ENCODE measurements at regions not wholly inside any gene's neighbourhood (a gene's known extent, or its start where the extent isn't known, plus 50 kb on each side); places are given as distances from the start of the nearest gene placed in this dataset.

- Mint-ChIP-seq H3K9me3 (no peaks in the 10 kb centered on the region), H3K27me3 (ENCODE audit: low read depth) (no peaks in the 10 kb centered on the region), H3K4me1 (ENCODE audit: low read depth) (peaks cover 21% of the 10 kb centered on the region), H3K4me3 (no peak overlapping the region), H3K27ac (no peak overlapping the region), H3K36me3 (ENCODE audit: insufficient read depth in 2 of 2) (no peaks in the 10 kb centered on the region)
- ATAC-seq (replicated peaks in 1 of 2) (no peak), DNase-seq (no peak)
These were observed 76.3 kb upstream of the IGLL5 start for GRCh38 chr22:22811016-22812009.

- Mint-ChIP-seq H3K27ac (no peak overlapping the region), H3K36me3 (ENCODE audit: insufficient read depth in 2 of 2) (no peaks in the 10 kb centered on the region), H3K27me3 (ENCODE audit: low read depth) (no peaks in the 10 kb centered on the region), H3K4me3 (no peak overlapping the region), H3K4me1 (ENCODE audit: low read depth) (peaks cover 31% of the 10 kb centered on the region), H3K9me3 (no peaks in the 10 kb centered on the region)
- DNase-seq: no peak
- ATAC-seq (replicated peaks in 1 of 2): no peak
These were observed 75.3 kb upstream of the IGLL5 start for GRCh38 chr22:22812031-22812905.

- no peaks in the 10 kb centered on the region for H3K27me3 Mint-ChIP-seq (ENCODE audit: low read depth)
- no peak for DNase-seq
- no peaks in the 10 kb centered on the region for H3K36me3 Mint-ChIP-seq (ENCODE audit: insufficient read depth in 2 of 2)
- H3K27ac Mint-ChIP-seq: no peak overlapping the region
- H3K9me3 Mint-ChIP-seq: no peaks in the 10 kb centered on the region
- no peak overlapping the region for H3K4me3 Mint-ChIP-seq
- peaks cover 40% of the 10 kb centered on the region for H3K4me1 Mint-ChIP-seq (ENCODE audit: low read depth)
- ATAC-seq (replicated peaks in 1 of 2): no peak
These were observed 74.2 kb upstream of the IGLL5 start for GRCh38 chr22:22813126-22814075.

- Mint-ChIP-seq H3K27ac (no peak overlapping the region), H3K27me3 (ENCODE audit: low read depth) (no peaks in the 10 kb centered on the region), H3K4me1 (ENCODE audit: low read depth) (peaks cover 54% of the 10 kb centered on the region), H3K36me3 (ENCODE audit: insufficient read depth in 2 of 2) (no peaks in the 10 kb centered on the region), H3K4me3 (no peak overlapping the region), H3K9me3 (no peaks in the 10 kb centered on the region)
- DNase-seq: no peak
- ATAC-seq (replicated peaks in 1 of 2): no peak
These were observed 72.8 kb upstream of the IGLL5 start for GRCh38 chr22:22814666-22815396.

GRCh38 chr22:22815397-22816170, 72.0 kb upstream of the IGLL5 start:
- ATAC-seq (replicated peaks in 1 of 2): no peak
- H3K27ac Mint-ChIP-seq: no peak overlapping the region
- no peaks in the 10 kb centered on the region for H3K27me3 Mint-ChIP-seq (ENCODE audit: low read depth)
- H3K4me1 Mint-ChIP-seq (ENCODE audit: low read depth): peaks cover 62% of the 10 kb centered on the region
- no peaks in the 10 kb centered on the region for H3K9me3 Mint-ChIP-seq
- no peak for DNase-seq
- H3K4me3 Mint-ChIP-seq: no peak overlapping the region
- no peaks in the 10 kb centered on the region for H3K36me3 Mint-ChIP-seq (ENCODE audit: insufficient read depth in 2 of 2)

- H3K9me3 Mint-ChIP-seq: no peaks in the 10 kb centered on the region
- DNase-seq: no peak
- no peak for ATAC-seq (replicated peaks in 1 of 2)
- H3K36me3 Mint-ChIP-seq (ENCODE audit: insufficient read depth in 2 of 2): no peaks in the 10 kb centered on the region
- peaks cover 67% of the 10 kb centered on the region for H3K4me1 Mint-ChIP-seq (ENCODE audit: low read depth)
- H3K27me3 Mint-ChIP-seq (ENCODE audit: low read depth): no peaks in the 10 kb centered on the region
- H3K27ac Mint-ChIP-seq: no peak overlapping the region
- H3K4me3 Mint-ChIP-seq: no peak overlapping the region
These were observed 71.5 kb upstream of the IGLL5 start for GRCh38 chr22:22816171-22816514.

- DNase-seq: no peak
- Mint-ChIP-seq H3K4me3 (no peak overlapping the region), H3K27me3 (ENCODE audit: low read depth) (no peaks in the 10 kb centered on the region), H3K4me1 (ENCODE audit: low read depth) (peaks cover 75% of the 10 kb centered on the region), H3K36me3 (ENCODE audit: insufficient read depth in 2 of 2) (no peaks in the 10 kb centered on the region), H3K9me3 (no peaks in the 10 kb centered on the region), H3K27ac (no peak overlapping the region)
- no peak for ATAC-seq (replicated peaks in 1 of 2)
These were observed 70.7 kb upstream of the IGLL5 start for GRCh38 chr22:22816766-22817410.

GRCh38 chr22:22817468-22818201, 70.0 kb upstream of the IGLL5 start:
- H3K27ac Mint-ChIP-seq: peak overlapping the region; percentile 68
- no peaks in the 10 kb centered on the region for H3K9me3 Mint-ChIP-seq
- H3K36me3 Mint-ChIP-seq (ENCODE audit: insufficient read depth in 2 of 2): no peaks in the 10 kb centered on the region
- no peak overlapping the region for H3K4me3 Mint-ChIP-seq
- no peaks in the 10 kb centered on the region for H3K27me3 Mint-ChIP-seq (ENCODE audit: low read depth)
- no peak for ATAC-seq (replicated peaks in 1 of 2)
- peaks cover 82% of the 10 kb centered on the region for H3K4me1 Mint-ChIP-seq (ENCODE audit: low read depth)
- DNase-seq: no peak

GRCh38 chr22:22818202-22818538, 69.4 kb upstream of the IGLL5 start:
- no peaks in the 10 kb centered on the region for H3K9me3 Mint-ChIP-seq
- ATAC-seq (replicated peaks in 1 of 2) (no peak), DNase-seq (no peak)
- no peaks in the 10 kb centered on the region for H3K36me3 Mint-ChIP-seq (ENCODE audit: insufficient read depth in 2 of 2)
- peak overlapping the region; percentile 68 for H3K27ac Mint-ChIP-seq
- H3K4me1 Mint-ChIP-seq (ENCODE audit: low read depth): peaks cover 86% of the 10 kb centered on the region
- no peak overlapping the region for H3K4me3 Mint-ChIP-seq
- no peaks in the 10 kb centered on the region for H3K27me3 Mint-ChIP-seq (ENCODE audit: low read depth)

GRCh38 chr22:22818861-22819855, 68.5 kb upstream of the IGLL5 start:
- Mint-ChIP-seq H3K9me3 (no peaks in the 10 kb centered on the region), H3K4me1 (ENCODE audit: low read depth) (peaks cover 90% of the 10 kb centered on the region), H3K27me3 (ENCODE audit: low read depth) (no peaks in the 10 kb centered on the region), H3K36me3 (ENCODE audit: insufficient read depth in 2 of 2) (no peaks in the 10 kb centered on the region), H3K27ac (peak overlapping the region; percentile 48), H3K4me3 (peak overlapping the region; percentile 38 to 52)
- ATAC-seq (replicated peaks in 1 of 2): peak; percentile 48 to 65
- DNase-seq: peak in 1 of 2 donors; percentile 19

Data from activated T-cell treated with anti-CD3 and anti-CD28 coated beads, Interleukin-2, amount 50 U/mL, for 72 hours (primary cell).